EH (cell line): ENCODE measurements at regions not wholly inside any gene's neighbourhood (a gene's known extent, or its start where the extent isn't known, plus 50 kb on each side); places are given as distances from the start of the nearest gene placed in this dataset.

Experiments used
- DNase-seq: peaks from one replicate; pipeline ENCODE4 v3.0.0-alpha.2; 2015; ENCODE audit warnings: low read depth

- peak; percentile 81 for DNase-seq
Observed at GRCh38 chr3:59131016-59131766, 81.4 kb upstream of the CFAP20DC start.

- DNase-seq = no peak
Observed at GRCh38 chr3:59128685-59129084, 78.9 kb upstream of the CFAP20DC start.

- peak; percentile 95 for DNase-seq
Observed at GRCh38 chr3:59127071-59127470, 77.2 kb upstream of the CFAP20DC start.

- DNase-seq = peak; percentile 67
Observed at GRCh38 chr3:59126446-59126845, 76.6 kb upstream of the CFAP20DC start.

GRCh38 chr3:59121346-59122144 lies 71.7 kb upstream of the CFAP20DC start:
- no peak for DNase-seq

GRCh38 chr3:59118928-59119327 lies 69.1 kb upstream of the CFAP20DC start:
- DNase-seq = no peak

- DNase-seq = no peak
Observed at GRCh38 chr3:59117396-59117795, 67.6 kb upstream of the CFAP20DC start.

- no peak for DNase-seq
Observed at GRCh38 chr3:59116233-59116537, 66.4 kb upstream of the CFAP20DC start.

GRCh38 chr3:59115364-59116232 lies 65.8 kb upstream of the CFAP20DC start:
- no peak for DNase-seq

- peak; percentile 36 for DNase-seq
Observed at GRCh38 chr3:59107856-59108815, 58.3 kb upstream of the CFAP20DC start.

- DNase-seq = no peak
Observed at GRCh38 chr3:59106085-59106648, 56.3 kb upstream of the CFAP20DC start.

GRCh38 chr3:59103552-59103951 lies 53.7 kb upstream of the CFAP20DC start:
- DNase-seq = no peak

GRCh38 chr3:59101231-59101736 lies 51.5 kb upstream of the CFAP20DC start:
- DNase-seq = peak; percentile 49
